Upper lobe of right lung (tissue), 1 donor: ENCODE measurements at regions not wholly inside any gene's neighbourhood (a gene's known extent, or its start where the extent isn't known, plus 50 kb on each side); places are given as distances from the start of the nearest gene placed in this dataset.
"Not testable (repeated sequence)": the region's sequence is repeated elsewhere in the genome, so short reads cannot be mapped to it uniquely, and the experiment has no call there.

ENCODE experiments used
- ATAC-seq: fragments of 200-7000 bp; cut with Tn5 transposase; one replicate; pipeline ENCODE4 v1.9.1; 2020; ENCODE audit warnings: mild to moderate bottlenecking, moderate library complexity
- DNase-seq: peaks from one replicate; pipeline ENCODE4 v3.0.0-alpha.2; 2020
- H3K27ac ChIP-seq: fragments of 200-600 bp; one replicate; pipeline ENCODE4 v1.8.0; 2022
- H3K27me3 ChIP-seq: fragments of 200-600 bp; one replicate; pipeline ENCODE4 v1.8.0; 2022; ENCODE audit warnings: mild to moderate bottlenecking
- H3K36me3 ChIP-seq: fragments of 200-600 bp; one replicate; pipeline ENCODE4 v1.8.0; 2022
- H3K4me1 ChIP-seq: fragments of 200-600 bp; one replicate; pipeline ENCODE4 v1.8.0; 2022
- H3K4me3 ChIP-seq: fragments of 200-600 bp; one replicate; pipeline ENCODE4 v1.8.0; 2022; ENCODE audit warnings: mild to moderate bottlenecking
- H3K9me3 ChIP-seq: fragments of 200-600 bp; one replicate; pipeline ENCODE4 v1.8.0; 2022
- CTCF ChIP-seq: fragments of 200-600 bp; IDR thresholded peaks from one replicate; pipeline ENCODE4 v1.8.0; 2022; ENCODE audit warnings: antibody characterized with exemption
- intact Hi-C: fragments of 100-400 bp; cut with DNase I; formaldehyde crosslinking; loops from one replicate; pipeline ENCODE4 v1.11.0; 2022
- donor health status: DM: no; HTN: yes; CAD: no; lungs with severe emphysema.

DNA sequence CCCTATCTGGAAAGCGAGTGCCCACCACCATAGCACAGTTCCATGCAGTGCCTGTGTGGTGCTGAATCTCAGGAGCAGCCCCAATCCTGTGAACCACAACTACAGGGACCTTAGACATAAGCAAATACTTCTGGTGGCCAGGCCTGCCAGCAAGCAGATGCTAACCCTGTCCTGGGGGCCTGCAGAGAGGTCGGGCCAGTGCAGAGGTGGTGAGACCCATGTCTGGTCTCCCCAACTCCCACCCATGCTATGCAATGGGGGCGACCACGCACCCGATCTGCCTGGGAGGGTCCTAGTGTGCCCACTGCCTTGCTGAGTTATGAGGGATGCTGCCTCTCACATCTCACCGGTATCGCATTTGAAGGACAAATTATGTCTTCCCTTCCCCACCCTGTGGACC lies 151.6 kb upstream of the ZNF337 start:
- intact Hi-C loops = no loop called here
- TF ChIP-seq CTCF = no peak

GRCh38 chr20:25844640-25845039 lies 148.0 kb upstream of the ZNF337 start:
- H3K36me3 ChIP-seq, H3K27me3 ChIP-seq, intact Hi-C loops, H3K27ac ChIP-seq, H3K4me3 ChIP-seq, H3K4me1 ChIP-seq, H3K9me3 ChIP-seq, DNase-seq: not testable (repeated sequence)
- ATAC-seq = peak; percentile 41

More for the DNA sequence above, 151.6 kb upstream of the ZNF337 start:
- ATAC-seq (no peak), DNase-seq (no peak)
- Histone ChIP-seq H3K27me3 (no peaks in the 10 kb centered on the region), H3K4me3 (no peak overlapping the region), H3K9me3 (no peaks in the 10 kb centered on the region), H3K4me1 (no peaks in the 10 kb centered on the region), H3K27ac (no peak overlapping the region), H3K36me3 (no peaks in the 10 kb centered on the region)

DNA sequence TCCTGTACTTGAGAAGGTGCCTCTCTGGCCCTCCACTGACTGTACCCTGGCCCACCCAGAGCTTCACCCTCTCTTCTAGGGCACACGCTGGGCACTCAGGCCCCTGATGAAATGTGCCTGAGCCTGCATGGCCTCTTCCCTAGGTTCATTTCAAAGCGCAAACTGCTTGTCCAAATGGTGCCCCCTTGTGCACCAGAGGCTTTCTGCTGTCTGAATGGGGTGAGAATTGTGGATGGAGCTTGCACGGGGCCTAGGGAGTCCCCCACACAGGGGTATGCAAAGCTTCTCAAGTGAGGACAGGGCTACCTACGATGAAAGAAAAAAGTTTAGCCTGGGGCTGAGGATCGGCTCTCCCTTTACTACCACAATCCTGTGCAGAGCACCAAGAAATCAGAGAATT lies 116.9 kb upstream of the ZNF337 start:
- H3K9me3 ChIP-seq, intact Hi-C loops, ATAC-seq, H3K4me1 ChIP-seq, H3K36me3 ChIP-seq, H3K4me3 ChIP-seq, H3K27ac ChIP-seq, DNase-seq, H3K27me3 ChIP-seq: not testable (repeated sequence)

- H3K4me1 ChIP-seq, H3K27ac ChIP-seq, H3K27me3 ChIP-seq, intact Hi-C loops, H3K9me3 ChIP-seq, DNase-seq, H3K4me3 ChIP-seq, H3K36me3 ChIP-seq: not testable (repeated sequence)
- ATAC-seq = peak; percentile 49
These were observed 101.7 kb upstream of the ZNF337 start for GRCh38 chr20:25798174-25798993.

- H3K27me3 ChIP-seq, H3K4me1 ChIP-seq, H3K9me3 ChIP-seq, ATAC-seq, intact Hi-C loops, H3K36me3 ChIP-seq, H3K27ac ChIP-seq, DNase-seq, H3K4me3 ChIP-seq: not testable (repeated sequence)
These were observed 100.4 kb upstream of the ZNF337 start for GRCh38 chr20:25797062-25797461.

- H3K27me3 ChIP-seq, H3K36me3 ChIP-seq, H3K27ac ChIP-seq, intact Hi-C loops, ATAC-seq, H3K4me3 ChIP-seq, H3K9me3 ChIP-seq, H3K4me1 ChIP-seq: not testable (repeated sequence)
- DNase-seq = peak; percentile 28
These were observed 80.6 kb upstream of the ZNF337 start for GRCh38 chr20:25777241-25777640.

DNA sequence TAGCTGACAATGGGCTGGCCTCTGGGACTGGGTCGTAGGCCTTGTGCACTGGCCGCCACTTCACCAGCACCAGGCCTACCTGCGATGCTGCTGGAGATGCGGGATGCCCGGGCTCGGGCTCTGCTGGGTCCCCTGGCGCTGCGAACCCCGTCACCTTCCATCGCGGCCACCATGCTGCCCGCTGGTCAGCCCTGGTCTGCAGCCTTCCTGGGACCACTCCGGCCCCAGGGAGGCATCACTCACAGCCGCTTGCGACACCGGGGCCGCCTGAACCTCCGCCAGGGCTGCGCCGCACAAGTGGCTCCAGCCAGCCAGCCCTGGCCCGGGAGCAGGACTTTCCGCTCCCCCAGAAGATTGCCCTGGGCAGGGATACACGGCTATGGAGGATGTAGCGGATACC lies 78.1 kb upstream of the ZNF337 start:
- ATAC-seq, H3K4me3 ChIP-seq, DNase-seq, H3K9me3 ChIP-seq, H3K27ac ChIP-seq, H3K36me3 ChIP-seq, H3K27me3 ChIP-seq, intact Hi-C loops, H3K4me1 ChIP-seq: not testable (repeated sequence)

- H3K36me3 ChIP-seq, H3K27ac ChIP-seq, H3K4me3 ChIP-seq, H3K4me1 ChIP-seq, ATAC-seq, intact Hi-C loops, H3K27me3 ChIP-seq, H3K9me3 ChIP-seq: not testable (repeated sequence)
- DNase-seq = peak; percentile 62
These were observed 77.5 kb upstream of the ZNF337 start for GRCh38 chr20:25774203-25774602.

DNA sequence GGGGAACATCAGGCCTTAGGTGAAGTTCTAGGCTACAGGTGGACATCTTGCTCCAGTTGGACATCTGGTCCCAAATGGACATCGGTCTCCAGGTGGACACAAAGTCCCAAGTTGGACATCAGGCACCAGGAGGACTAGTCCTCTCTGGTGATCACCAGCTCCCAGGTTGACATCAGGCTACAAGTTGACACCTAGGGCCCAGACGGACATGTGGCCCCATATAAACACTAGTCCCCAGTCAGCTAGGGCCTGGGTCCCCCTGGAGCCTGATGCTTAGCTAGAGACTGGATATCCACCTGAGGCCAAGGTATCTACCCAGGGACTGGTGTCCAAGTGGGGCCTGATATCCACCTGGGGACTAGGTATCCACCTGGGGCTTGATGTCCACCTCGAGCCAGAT lies 75.8 kb upstream of the ZNF337 start:
- H3K9me3 ChIP-seq, H3K27ac ChIP-seq, ATAC-seq, H3K36me3 ChIP-seq, H3K27me3 ChIP-seq, H3K4me3 ChIP-seq, H3K4me1 ChIP-seq, intact Hi-C loops: not testable (repeated sequence)
- DNase-seq = peak; percentile 51

GRCh38 chr20:25771818-25772217 lies 75.2 kb upstream of the ZNF337 start:
- intact Hi-C loops, H3K9me3 ChIP-seq, H3K27me3 ChIP-seq, H3K4me3 ChIP-seq, H3K4me1 ChIP-seq, H3K27ac ChIP-seq, H3K36me3 ChIP-seq, ATAC-seq: not testable (repeated sequence)
- DNase-seq = peak; percentile 35
